NCI-H226 (cell line): ENCODE measurements at regions not wholly inside any gene's neighbourhood (a gene's known extent, or its start where the extent isn't known, plus 50 kb on each side); places are given as distances from the start of the nearest gene placed in this dataset.
A peak's percentile ranks its signal among the peaks of the same experiment; 100 is the strongest.
"Not testable (repeated sequence)": the region's sequence is repeated elsewhere in the genome, so short reads cannot be mapped to it uniquely, and the experiment has no call there.

Experiments used
- DNase-seq: peaks from one replicate; pipeline ENCODE4 v3.0.0-alpha.2; 2015

GRCh38 chr2:179385756-179386155 is 121.1 kb upstream of the SESTD1 start:
- not testable (repeated sequence) for DNase-seq

GRCh38 chr2:179383975-179384374 is 119.3 kb upstream of the SESTD1 start:
- DNase-seq: no peak

GRCh38 chr2:179377296-179377695 is 112.7 kb upstream of the SESTD1 start:
- no peak for DNase-seq

- DNase-seq: no peak
These were observed 112.2 kb upstream of the SESTD1 start for GRCh38 chr2:179376881-179377280.

- DNase-seq: no peak
These were observed 109.2 kb upstream of the SESTD1 start for GRCh38 chr2:179373816-179374215.

GRCh38 chr2:179365561-179365960 is 100.9 kb upstream of the SESTD1 start:
- not testable (repeated sequence) for DNase-seq

GRCh38 chr2:179355881-179356280 is 91.2 kb upstream of the SESTD1 start:
- no peak for DNase-seq

GRCh38 chr2:179354739-179355537 is 90.3 kb upstream of the SESTD1 start:
- no peak for DNase-seq

- no peak for DNase-seq
These were observed 89.7 kb upstream of the SESTD1 start for GRCh38 chr2:179354296-179354695.

GRCh38 chr2:179352181-179352580 is 87.5 kb upstream of the SESTD1 start:
- DNase-seq: no peak

- no peak for DNase-seq
These were observed 86.4 kb upstream of the SESTD1 start for GRCh38 chr2:179351057-179351456.

GRCh38 chr2:179349670-179350303 is 85.2 kb upstream of the SESTD1 start:
- DNase-seq: no peak

- no peak for DNase-seq
These were observed 84.3 kb upstream of the SESTD1 start for GRCh38 chr2:179348906-179349305.

GRCh38 chr2:179344970-179345369 is 80.3 kb upstream of the SESTD1 start:
- DNase-seq: no peak

- DNase-seq: no peak
These were observed 79.8 kb upstream of the SESTD1 start for GRCh38 chr2:179344280-179344964.

GRCh38 chr2:179343945-179344279 is 79.3 kb upstream of the SESTD1 start:
- no peak for DNase-seq

GRCh38 chr2:179341152-179341866 is 76.7 kb upstream of the SESTD1 start:
- DNase-seq: no peak

- DNase-seq: peak; percentile 22
These were observed 76.0 kb upstream of the SESTD1 start for GRCh38 chr2:179340678-179341077.

GRCh38 chr2:179338681-179339080 is 74.0 kb upstream of the SESTD1 start:
- DNase-seq: no peak

GRCh38 chr2:179336782-179337534 is 72.3 kb upstream of the SESTD1 start:
- DNase-seq: peak; percentile 34

- no peak for DNase-seq
These were observed 71.1 kb upstream of the SESTD1 start for GRCh38 chr2:179335732-179336131.

- no peak for DNase-seq
These were observed 68.3 kb upstream of the SESTD1 start for GRCh38 chr2:179332903-179333302.

GRCh38 chr2:179331061-179331460 is 66.4 kb upstream of the SESTD1 start:
- no peak for DNase-seq
